ENCODE measurements at regions not wholly inside any gene's neighbourhood (a gene's known extent, or its start where the extent isn't known, plus 50 kb on each side); places are given as distances from the start of the nearest gene placed in this dataset.

GRCh38 chr14:44612002-44612401 lies 104.9 kb upstream of the FSCB start:
- in situ Hi-C loops (cut with HindIII; ENCODE audit: extremely low pct_ligation_motif_present, low pct_unique_long_range_greater_than_20kb) = no loop called here
- ChIA-PET CTCF (ENCODE audit: low intra/inter-chr PET ratio, low total read pairs) (no interaction called here), POLR2A (no interaction called here)
- H3K4me3 ChIP-seq (replicated peaks in 1 of 3; ENCODE audit: insufficient read depth in 1 of 3, low read depth in 2 of 3, low read length in 3 of 3) = no peak overlapping the region
- no TSS peak for BruUV-seq (replicated peaks)
- WGBS (ENCODE audit: low lambda C conversion rate) = 3% methylated on average over 4 of the region's 4 CpGs
- H2AFZ ChIP-seq (ENCODE audit: low read length) = no peak overlapping the region
- H4K20me1 ChIP-seq (ENCODE audit: insufficient read depth, low read length) = no peaks in the 10 kb centered on the region
- intact Hi-C loops (cut with micrococcal nuclease; ENCODE audit: unreplicated experiment) = no loop called here
- no peaks in the 10 kb centered on the region for H3K79me2 ChIP-seq (ENCODE audit: insufficient read depth, low read length)
- H3K4me2 ChIP-seq (ENCODE audit: low read depth, low read length) = no peak overlapping the region
- no peaks in the 10 kb centered on the region for H3K36me3 ChIP-seq (replicated peaks in 1 of 2; ENCODE audit: control insufficient read depth in 1 of 2, insufficient read depth in 2 of 2, low read length in 2 of 2)
- no peak overlapping the region for H3K9ac ChIP-seq (ENCODE audit: insufficient read depth, low read depth, low read length)
- TF ChIP-seq ZBTB10 (CRISPR knock-in tag; IDR thresholded peaks at IDR 0.05; ENCODE audit: borderline replicate concordance) (no peak), CEBPB (IDR thresholded peaks at IDR 0.05; ENCODE audit: borderline replicate concordance, low read depth, low read length) (peak; percentile 50; the same call in 1 of the 2 replicates)
- no peaks in the 10 kb centered on the region for H3K27me3 ChIP-seq (ENCODE audit: control insufficient read depth in 1 of 2, insufficient read depth in 2 of 2, low read length in 2 of 2)
- FAIRE-seq = no peak
- no peaks in the 10 kb centered on the region for H3K9me3 ChIP-seq (ENCODE audit: low read length)
- H3K4me1 ChIP-seq (ENCODE audit: insufficient read depth, low read length) = no peaks in the 10 kb centered on the region
- no peak for DNase-seq (ENCODE audit: low spot score)
- no peak overlapping the region for H3K27ac ChIP-seq (ENCODE audit: extremely low read length, insufficient read depth, low read length)
- no peak for ATAC-seq

GRCh38 chr14:44609876-44610510 lies 102.9 kb upstream of the FSCB start:
- BruUV-seq (replicated peaks) = no TSS peak
- H4K20me1 ChIP-seq (ENCODE audit: insufficient read depth, low read length) = no peaks in the 10 kb centered on the region
- no peak for ATAC-seq
- H3K27ac ChIP-seq (ENCODE audit: extremely low read length, insufficient read depth, low read length) = no peak overlapping the region
- H2AFZ ChIP-seq (ENCODE audit: low read length) = no peak overlapping the region
- in situ Hi-C loops (cut with HindIII; ENCODE audit: extremely low pct_ligation_motif_present, low pct_unique_long_range_greater_than_20kb) = no loop called here
- no peak overlapping the region for H3K4me3 ChIP-seq (replicated peaks in 1 of 3; ENCODE audit: insufficient read depth in 1 of 3, low read depth in 2 of 3, low read length in 3 of 3)
- TF ChIP-seq ZNF275 (CRISPR knock-in tag; IDR thresholded peaks at IDR 0.05; ENCODE audit: borderline replicate concordance) (no peak), U2AF1 (optimal IDR thresholded peaks at IDR 0.05; ENCODE audit: low read depth, low read length) (no peak), RBFOX2 (IDR thresholded peaks at IDR 0.05; ENCODE audit: low read depth, low read length) (no peak), IKZF5 (CRISPR knock-in tag; IDR thresholded peaks at IDR 0.05) (no peak), TRIM22 (IDR thresholded peaks at IDR 0.05) (no peak)
- no peaks in the 10 kb centered on the region for H3K9me3 ChIP-seq (ENCODE audit: low read length)
- H3K4me2 ChIP-seq (ENCODE audit: low read depth, low read length) = no peak overlapping the region
- no peak for DNase-seq (ENCODE audit: low spot score)
- no peaks in the 10 kb centered on the region for H3K79me2 ChIP-seq (ENCODE audit: insufficient read depth, low read length)
- ChIA-PET POLR2A (no interaction called here), CTCF (ENCODE audit: low intra/inter-chr PET ratio, low total read pairs) (no interaction called here)
- H3K27me3 ChIP-seq (ENCODE audit: control insufficient read depth in 1 of 2, insufficient read depth in 2 of 2, low read length in 2 of 2) = no peaks in the 10 kb centered on the region
- no peaks in the 10 kb centered on the region for H3K4me1 ChIP-seq (ENCODE audit: insufficient read depth, low read length)
- no peak overlapping the region for H3K9ac ChIP-seq (ENCODE audit: insufficient read depth, low read depth, low read length)
- intact Hi-C loops (cut with micrococcal nuclease; ENCODE audit: unreplicated experiment) = no loop called here
- FAIRE-seq = no peak
- no peaks in the 10 kb centered on the region for H3K36me3 ChIP-seq (replicated peaks in 1 of 2; ENCODE audit: control insufficient read depth in 1 of 2, insufficient read depth in 2 of 2, low read length in 2 of 2)
- WGBS (ENCODE audit: low lambda C conversion rate) = 33% methylated on average over 5 of the region's 5 CpGs

Measured in HepG2 (cell line).